GDM1 (cell line): ENCODE measurements at regions not wholly inside any gene's neighbourhood (a gene's known extent, or its start where the extent isn't known, plus 50 kb on each side); places are given as distances from the start of the nearest gene placed in this dataset.
"Not testable (repeated sequence)": the region's sequence is repeated elsewhere in the genome, so short reads cannot be mapped to it uniquely, and the experiment has no call there.

Experiments used
- DNase-seq: peaks from one replicate; lab custom pipeline; 2025; lab: John Stamatoyannopoulos, UW

DNA sequence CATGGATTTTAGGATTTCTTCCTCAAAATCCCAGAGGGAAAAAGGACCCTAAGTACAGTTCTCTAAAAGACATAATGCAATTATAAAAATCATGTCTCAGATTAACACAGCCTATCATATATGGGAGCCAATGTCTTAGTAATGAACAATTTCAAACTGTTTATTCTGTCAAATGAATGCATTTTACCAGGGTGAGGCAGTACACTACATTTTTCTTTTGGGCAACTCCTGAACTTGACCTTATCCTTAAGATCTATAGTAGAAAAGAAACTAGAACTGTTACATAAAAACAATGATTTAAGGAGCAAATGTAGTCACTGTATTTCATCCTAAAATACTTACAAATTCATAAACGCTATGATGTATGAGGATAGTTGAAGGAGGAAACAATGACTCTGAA is 226.3 kb upstream of the B3GALT2 start:
- DNase-seq = no peak

DNA sequence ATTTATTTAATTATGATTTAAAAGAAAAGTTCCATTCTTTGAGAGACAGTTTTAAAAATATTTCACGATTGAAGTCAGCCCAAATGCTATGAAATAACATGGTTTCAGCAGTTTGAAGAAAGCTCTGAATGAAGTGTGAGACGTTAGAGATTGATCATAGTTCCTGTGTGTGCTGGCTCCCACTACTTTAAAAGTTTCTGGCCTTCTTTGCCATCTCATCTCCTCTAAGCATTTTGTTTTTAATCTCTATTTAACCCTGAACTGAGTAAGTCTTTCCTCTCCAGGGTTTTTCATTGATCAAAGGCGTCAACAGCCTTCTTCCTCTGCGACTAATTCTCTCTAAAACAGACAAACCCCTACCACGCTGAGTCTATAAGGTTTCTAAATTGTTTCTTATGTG is 225.3 kb upstream of the B3GALT2 start:
- DNase-seq = no peak

DNA sequence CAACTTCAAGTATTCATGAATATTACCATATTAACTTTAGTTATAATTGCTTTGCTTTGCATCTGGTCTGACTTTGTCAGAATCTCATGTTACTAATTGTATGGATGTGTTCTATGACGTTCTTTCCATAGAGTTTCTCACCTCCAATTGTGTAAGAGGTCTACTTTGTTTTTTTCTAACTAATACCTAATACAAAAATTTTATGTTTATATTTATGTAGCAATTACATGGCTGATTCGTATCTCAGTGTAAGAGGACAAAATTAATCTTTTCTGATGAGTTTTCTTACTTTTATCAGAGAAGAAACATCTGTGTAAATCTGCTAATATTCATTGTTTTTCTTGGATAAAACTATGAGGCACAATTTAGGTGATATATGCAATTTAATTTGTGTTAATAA is 224.8 kb upstream of the B3GALT2 start:
- no peak for DNase-seq

GRCh38 chr1:193408782-193409293 is 222.4 kb upstream of the B3GALT2 start:
- DNase-seq = no peak

DNA sequence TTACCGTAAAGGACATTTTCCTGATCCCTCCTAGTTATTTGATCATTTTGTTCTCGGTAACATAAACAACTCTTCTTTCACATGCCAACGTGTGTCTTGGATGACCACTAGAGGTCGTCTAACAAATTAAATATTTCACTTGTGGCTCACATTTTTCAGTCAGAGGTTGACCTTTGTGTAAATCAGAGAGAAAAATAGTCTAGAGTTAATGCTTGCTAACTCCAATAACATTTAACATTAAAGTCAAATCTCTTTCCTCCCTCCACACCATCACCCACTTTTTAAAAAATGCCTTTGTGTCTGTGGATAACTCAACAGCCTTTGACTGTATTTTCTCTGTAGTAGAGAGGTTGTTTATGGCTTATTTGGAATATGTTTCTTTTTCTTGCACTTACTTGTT is 220.5 kb upstream of the B3GALT2 start:
- DNase-seq = no peak

GRCh38 chr1:193404236-193404635 is 217.8 kb upstream of the B3GALT2 start:
- no peak for DNase-seq

DNA sequence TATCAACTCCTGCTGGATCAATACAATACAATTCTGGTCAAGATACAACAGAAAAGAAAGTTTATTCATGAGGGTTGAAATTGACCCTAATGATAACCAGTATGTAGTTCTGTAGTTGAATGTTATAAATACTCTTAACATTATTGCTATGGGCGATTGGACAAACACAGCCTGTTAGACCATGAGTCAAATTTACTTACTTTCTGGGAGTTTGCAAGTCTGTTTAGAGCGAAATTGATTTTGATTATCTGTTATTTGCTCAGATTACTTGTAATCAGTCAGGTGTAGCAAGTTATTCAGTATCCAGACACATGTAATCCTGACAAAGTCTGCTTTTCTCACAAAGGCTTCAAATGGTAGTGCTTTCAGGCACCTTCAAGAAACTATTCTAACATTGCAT is 216.6 kb upstream of the B3GALT2 start:
- DNase-seq = no peak

GRCh38 chr1:193402037-193402436 is 215.6 kb upstream of the B3GALT2 start:
- DNase-seq = no peak

- no peak for DNase-seq
Measured at GRCh38 chr1:193394336-193394735, 207.9 kb upstream of the B3GALT2 start.

DNA sequence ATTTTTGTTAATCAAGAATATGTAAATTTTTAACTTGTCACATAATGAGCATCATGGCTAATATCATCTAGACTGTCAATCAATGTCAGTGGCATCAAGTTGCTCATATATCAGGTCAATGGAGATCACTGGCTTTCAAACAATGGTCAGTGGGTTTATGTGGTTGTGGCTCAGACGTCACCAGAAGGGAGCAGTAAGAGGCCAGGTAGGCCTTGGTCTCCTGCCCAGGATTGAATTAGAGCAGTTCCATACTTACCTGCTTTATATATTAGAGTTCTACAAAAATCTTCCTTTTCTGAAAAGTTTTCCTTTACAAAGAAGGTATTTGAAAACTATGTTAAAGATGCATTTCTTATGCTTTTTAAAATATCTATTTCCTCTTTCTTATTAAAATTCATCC is 206.3 kb upstream of the B3GALT2 start:
- DNase-seq = no peak

GRCh38 chr1:193388683-193389082 is 202.3 kb upstream of the B3GALT2 start:
- no peak for DNase-seq

GRCh38 chr1:193388165-193388564 is 201.8 kb upstream of the B3GALT2 start:
- no peak for DNase-seq

- DNase-seq = no peak
Measured at GRCh38 chr1:193387406-193387805, 201.0 kb upstream of the B3GALT2 start.

- not testable (repeated sequence) for DNase-seq
Measured at GRCh38 chr1:193378451-193378850, 192.0 kb upstream of the B3GALT2 start.

DNA sequence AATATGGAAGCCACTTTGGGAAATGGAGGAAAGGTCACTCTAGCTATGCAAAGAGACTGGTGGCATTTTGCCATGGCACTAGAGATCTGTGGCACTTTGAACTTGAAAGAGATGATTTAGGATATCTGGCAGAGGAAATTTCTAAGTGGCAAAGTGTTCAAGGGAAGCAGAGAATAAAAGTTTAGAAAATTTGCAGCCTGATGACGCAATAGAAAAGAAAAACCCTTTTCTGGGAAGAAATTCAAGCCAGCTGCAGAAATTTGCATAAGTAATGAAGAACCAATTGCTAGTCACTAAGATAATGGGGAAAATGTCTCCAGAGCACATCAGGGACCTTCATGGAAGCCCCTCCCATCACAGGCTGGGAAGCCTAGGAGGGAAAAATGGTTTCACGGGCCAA is 191.1 kb upstream of the B3GALT2 start:
- no peak for DNase-seq

- no peak for DNase-seq
Measured at GRCh38 chr1:193372553-193372952, 186.1 kb upstream of the B3GALT2 start.

GRCh38 chr1:193368302-193368701 is 181.9 kb upstream of the B3GALT2 start:
- no peak for DNase-seq

GRCh38 chr1:193367863-193368262 is 181.4 kb upstream of the B3GALT2 start:
- no peak for DNase-seq

DNA sequence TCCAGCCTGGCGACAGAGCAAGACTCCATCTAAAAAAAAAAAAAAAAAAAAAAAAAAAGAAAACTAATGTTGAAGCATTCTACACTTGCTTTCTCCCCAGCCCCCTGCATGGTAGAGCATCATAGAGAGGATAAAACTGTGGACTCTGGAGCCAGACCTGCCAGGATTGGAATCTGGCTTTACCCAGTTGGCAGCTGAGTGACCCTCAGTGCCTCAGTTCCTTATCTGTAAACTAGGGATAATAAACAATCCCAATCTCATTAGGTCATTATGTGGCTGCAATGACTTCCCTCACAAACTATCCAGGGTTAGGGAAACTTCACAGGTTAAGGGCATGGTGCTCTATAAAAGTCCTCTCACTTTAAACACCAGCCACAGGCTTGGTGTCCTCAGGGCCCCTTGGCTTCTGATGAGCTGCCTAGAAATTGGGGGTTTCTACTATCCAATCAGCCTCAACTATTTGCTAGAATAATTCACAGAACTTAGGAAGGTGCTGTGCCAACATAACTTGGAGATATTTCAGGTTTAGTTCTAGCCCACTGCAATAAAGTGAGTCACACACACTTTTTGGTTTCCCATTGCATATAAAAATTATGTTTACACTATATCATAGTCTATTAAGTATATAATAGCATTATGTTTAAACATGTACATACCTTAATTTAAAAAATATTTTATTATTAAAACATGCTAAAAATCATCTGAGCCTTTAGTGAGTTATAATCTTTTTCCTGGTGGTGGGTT is 180.5 kb upstream of the B3GALT2 start:
- DNase-seq = no peak

DNA sequence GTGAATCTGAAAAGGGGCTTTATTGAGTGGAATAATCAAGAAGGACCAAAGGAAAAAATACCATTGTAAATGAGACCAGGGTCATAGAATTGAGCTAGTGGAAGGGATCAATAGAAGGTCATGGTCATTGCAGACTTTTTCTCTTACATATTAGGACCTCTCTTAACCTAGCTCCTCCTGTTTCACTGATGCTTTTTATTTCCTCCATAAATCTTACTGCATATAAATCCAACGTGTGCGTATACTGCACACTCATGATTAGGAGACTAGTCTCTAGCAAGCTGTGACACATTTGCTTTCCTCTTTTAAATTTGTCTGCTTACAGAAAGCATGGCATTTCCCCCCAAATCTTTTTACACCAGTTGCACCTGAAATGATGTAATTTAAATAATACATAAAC is 179.6 kb upstream of the B3GALT2 start:
- DNase-seq = no peak

DNA sequence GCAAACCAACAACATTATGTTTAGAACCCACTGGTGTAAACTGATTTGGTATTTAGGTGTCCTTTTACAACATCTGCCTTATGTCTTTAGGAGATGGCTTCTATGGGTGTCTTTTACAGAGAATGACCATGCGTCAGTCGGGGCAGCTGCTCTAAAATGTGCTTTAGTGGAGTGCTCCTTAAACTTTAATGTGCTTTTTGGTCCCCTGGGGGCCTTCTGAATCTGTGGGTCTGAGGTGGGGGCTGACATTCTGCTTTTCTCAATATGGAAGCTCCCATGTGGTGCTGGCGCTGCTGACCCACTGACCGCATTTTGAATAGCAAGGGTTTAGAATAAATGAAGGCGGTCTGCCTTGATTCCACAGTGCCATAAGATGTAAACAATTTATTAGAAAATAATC is 173.2 kb upstream of the B3GALT2 start:
- DNase-seq = no peak

DNA sequence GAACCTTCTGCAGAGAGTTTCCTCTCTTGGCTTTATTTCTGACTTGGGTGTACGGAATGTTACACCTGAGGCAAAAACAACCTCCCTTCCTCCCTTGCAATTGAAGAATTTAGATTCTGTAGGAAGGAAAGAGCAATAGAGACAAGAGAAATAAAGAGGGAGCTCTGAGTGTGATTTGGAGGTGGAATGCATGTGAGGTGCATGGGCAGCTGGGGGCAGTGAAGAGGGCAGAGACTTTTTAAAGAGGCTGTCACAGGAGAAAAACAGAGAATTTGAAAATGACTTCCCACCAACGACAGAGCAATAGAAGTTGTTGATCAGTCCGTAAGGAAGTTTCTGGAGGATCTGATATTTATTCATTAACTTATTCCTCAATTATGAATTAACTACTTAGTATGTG is 172.0 kb upstream of the B3GALT2 start:
- DNase-seq = no peak

DNA sequence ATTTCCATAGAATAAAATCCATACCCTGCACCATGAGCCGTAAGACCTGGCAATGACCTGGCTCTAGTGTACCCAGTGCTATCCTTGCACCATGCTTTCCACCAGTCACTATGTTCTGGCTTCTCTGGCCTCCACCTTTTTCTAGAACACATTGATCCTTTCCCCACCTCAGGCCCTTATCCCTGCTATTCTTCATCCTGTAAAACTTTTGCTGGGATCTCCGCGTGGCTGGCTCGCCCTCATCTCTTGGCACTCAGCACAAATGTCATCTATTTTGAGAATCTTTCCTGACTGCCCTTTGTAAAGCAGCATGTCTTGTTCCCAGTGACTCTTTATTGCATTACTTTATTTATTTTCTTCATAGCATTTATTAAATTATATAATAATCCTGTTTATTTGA is 169.8 kb upstream of the B3GALT2 start:
- no peak for DNase-seq

DNA sequence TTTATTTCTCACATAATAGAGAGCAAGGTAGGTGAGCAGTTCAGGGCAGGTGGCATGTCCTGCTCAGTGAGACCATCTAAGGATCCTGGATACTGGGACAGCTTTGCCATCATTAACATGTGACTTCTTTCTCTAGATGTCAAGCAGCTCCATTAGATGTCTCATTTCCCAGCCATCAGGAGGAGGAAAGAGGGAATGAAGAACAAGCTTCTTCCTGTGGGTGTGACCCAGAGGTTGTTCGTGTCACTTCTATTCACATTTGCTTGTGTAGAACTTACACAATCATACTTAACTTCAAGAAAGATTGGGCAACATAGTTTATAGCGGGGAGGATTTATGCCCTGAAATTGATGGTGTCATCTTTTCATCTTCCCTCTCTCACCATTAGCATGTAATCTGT is 169.2 kb upstream of the B3GALT2 start:
- no peak for DNase-seq
